ENCODE measurements at regions not wholly inside any gene's neighbourhood (a gene's known extent, or its start where the extent isn't known, plus 50 kb on each side); places are given as distances from the start of the nearest gene placed in this dataset.

GRCh38 chr6:165883851-165884640 is 221.0 kb upstream of the PDE10A start (continued):
- no peak for TF ChIP-seq MXD4 (CRISPR knock-in tag; IDR thresholded peaks at IDR 0.05; ENCODE audit: borderline replicate concordance)

DNA sequence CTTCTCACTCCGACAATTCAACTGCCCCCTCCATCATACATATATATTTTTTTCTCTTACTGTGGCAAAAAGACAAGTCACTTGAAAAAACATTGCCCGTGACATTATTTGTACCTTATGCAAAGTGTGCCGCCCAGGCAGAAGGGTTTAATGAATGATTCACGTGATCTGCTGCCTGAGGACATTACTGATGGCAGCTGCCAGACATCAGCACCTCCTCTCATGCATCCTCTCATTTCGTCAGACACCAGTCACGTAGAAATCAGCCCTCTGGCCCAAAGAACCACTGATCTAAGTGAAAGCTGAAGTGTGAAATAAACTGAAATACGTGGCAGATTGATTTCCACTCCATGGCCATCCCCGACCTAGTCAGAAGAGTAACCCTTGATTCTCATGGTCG is 218.8 kb upstream of the PDE10A start:
- ChIA-PET CTCF (interaction anchor here (1.4 kb wide), 1 partner anchor 32 kb away, joined by 3 read pairs; no protein-coding TSS in a partner anchor), POLR2A (no interaction called here)
- H3K4me1 Mint-ChIP-seq = peaks cover 6% of the 10 kb centered on the region
- peaks cover 4% of the 10 kb centered on the region for H3K27me3 Mint-ChIP-seq (ENCODE audit: low read depth)
- no peak for DNase-seq (ENCODE audit: low spot score)
- no peak for ATAC-seq
- peaks cover 27% of the 10 kb centered on the region for H3K9me3 Mint-ChIP-seq
- H3K4me3 Mint-ChIP-seq = no peak overlapping the region
- no peak for TF ChIP-seq ZNF232 (CRISPR knock-in tag; IDR thresholded peaks at IDR 0.05)
- TF ChIP-seq AR (CRISPR knock-in tag; IDR thresholded peaks at IDR 0.05) = no peak
- TF ChIP-seq TEAD1 (CRISPR knock-in tag; IDR thresholded peaks at IDR 0.05) = no peak
- no peak for TF ChIP-seq SOX15 (CRISPR knock-in tag; IDR thresholded peaks at IDR 0.05)
- no peak for TF ChIP-seq MAX (CRISPR knock-in tag; IDR thresholded peaks at IDR 0.05)
- TF ChIP-seq MYBL2 (CRISPR knock-in tag; IDR thresholded peaks at IDR 0.05) = no peak
- no peak for TF ChIP-seq HMGA2 (CRISPR knock-in tag; IDR thresholded peaks at IDR 0.05)
- TF ChIP-seq GTF2I (CRISPR knock-in tag; conservative IDR thresholded peaks at IDR 0.05) = no peak
- TF ChIP-seq STAT6 (CRISPR knock-in tag; conservative IDR thresholded peaks at IDR 0.05; ENCODE audit: low read depth) = no peak
- TF ChIP-seq, protein P1, sequence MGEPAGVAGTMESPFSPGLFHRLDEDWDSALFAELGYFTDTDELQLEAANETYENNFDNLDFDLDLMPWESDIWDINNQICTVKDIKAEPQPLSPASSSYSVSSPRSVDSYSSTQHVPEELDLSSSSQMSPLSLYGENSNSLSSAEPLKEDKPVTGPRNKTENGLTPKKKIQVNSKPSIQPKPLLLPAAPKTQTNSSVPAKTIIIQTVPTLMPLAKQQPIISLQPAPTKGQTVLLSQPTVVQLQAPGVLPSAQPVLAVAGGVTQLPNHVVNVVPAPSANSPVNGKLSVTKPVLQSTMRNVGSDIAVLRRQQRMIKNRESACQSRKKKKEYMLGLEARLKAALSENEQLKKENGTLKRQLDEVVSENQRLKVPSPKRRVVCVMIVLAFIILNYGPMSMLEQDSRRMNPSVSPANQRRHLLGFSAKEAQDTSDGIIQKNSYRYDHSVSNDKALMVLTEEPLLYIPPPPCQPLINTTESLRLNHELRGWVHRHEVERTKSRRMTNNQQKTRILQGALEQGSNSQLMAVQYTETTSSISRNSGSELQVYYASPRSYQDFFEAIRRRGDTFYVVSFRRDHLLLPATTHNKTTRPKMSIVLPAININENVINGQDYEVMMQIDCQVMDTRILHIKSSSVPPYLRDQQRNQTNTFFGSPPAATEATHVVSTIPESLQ (CRISPR knock-in tag; IDR thresholded peaks at IDR 0.05) = no peak
- TF ChIP-seq ZNF317 (CRISPR knock-in tag; IDR thresholded peaks at IDR 0.05; ENCODE audit: borderline replicate concordance, low read depth) = no peak
- TF ChIP-seq ELF4 (CRISPR knock-in tag; IDR thresholded peaks at IDR 0.05; ENCODE audit: low read depth) = no peak
- TF ChIP-seq CBFB (CRISPR knock-in tag; IDR thresholded peaks at IDR 0.05; ENCODE audit: low read depth) = no peak
- peaks cover 5% of the 10 kb centered on the region for H3K36me3 Mint-ChIP-seq
- no peak overlapping the region for H3K27ac Mint-ChIP-seq

GRCh38 chr6:165880686-165881085 is 217.6 kb upstream of the PDE10A start:
- peaks cover 21% of the 10 kb centered on the region for H3K9me3 Mint-ChIP-seq
- TF ChIP-seq E2F4 (CRISPR knock-in tag; IDR thresholded peaks at IDR 0.05; ENCODE audit: borderline replicate concordance, low read depth) (no peak), GTF2I (CRISPR knock-in tag; conservative IDR thresholded peaks at IDR 0.05) (no peak)
- TF ChIP-seq, protein P2, sequence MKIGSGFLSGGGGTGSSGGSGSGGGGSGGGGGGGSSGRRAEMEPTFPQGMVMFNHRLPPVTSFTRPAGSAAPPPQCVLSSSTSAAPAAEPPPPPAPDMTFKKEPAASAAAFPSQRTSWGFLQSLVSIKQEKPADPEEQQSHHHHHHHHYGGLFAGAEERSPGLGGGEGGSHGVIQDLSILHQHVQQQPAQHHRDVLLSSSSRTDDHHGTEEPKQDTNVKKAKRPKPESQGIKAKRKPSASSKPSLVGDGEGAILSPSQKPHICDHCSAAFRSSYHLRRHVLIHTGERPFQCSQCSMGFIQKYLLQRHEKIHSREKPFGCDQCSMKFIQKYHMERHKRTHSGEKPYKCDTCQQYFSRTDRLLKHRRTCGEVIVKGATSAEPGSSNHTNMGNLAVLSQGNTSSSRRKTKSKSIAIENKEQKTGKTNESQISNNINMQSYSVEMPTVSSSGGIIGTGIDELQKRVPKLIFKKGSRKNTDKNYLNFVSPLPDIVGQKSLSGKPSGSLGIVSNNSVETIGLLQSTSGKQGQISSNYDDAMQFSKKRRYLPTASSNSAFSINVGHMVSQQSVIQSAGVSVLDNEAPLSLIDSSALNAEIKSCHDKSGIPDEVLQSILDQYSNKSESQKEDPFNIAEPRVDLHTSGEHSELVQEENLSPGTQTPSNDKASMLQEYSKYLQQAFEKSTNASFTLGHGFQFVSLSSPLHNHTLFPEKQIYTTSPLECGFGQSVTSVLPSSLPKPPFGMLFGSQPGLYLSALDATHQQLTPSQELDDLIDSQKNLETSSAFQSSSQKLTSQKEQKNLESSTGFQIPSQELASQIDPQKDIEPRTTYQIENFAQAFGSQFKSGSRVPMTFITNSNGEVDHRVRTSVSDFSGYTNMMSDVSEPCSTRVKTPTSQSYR (CRISPR knock-in tag; IDR thresholded peaks at IDR 0.05) = no peak
- POLR2A ChIA-PET = interaction anchor here (0.6 kb wide), 1 partner anchor 322 kb away, joined by 6 read pairs; no protein-coding TSS in a partner anchor
- DNase-seq (ENCODE audit: low spot score) (no peak), ATAC-seq (no peak)
- H3K27ac Mint-ChIP-seq = no peak overlapping the region
- H3K36me3 Mint-ChIP-seq = peaks cover 3% of the 10 kb centered on the region; the same call in 1 of the 2 replicates
- peaks cover 6% of the 10 kb centered on the region for H3K4me1 Mint-ChIP-seq
- H3K27me3 Mint-ChIP-seq (ENCODE audit: low read depth) = peaks cover 4% of the 10 kb centered on the region
- CTCF ChIA-PET = no interaction called here
- H3K4me3 Mint-ChIP-seq = no peak overlapping the region
